Stomach (tissue), 8 donors: ENCODE measurements at regions not wholly inside any gene's neighbourhood (a gene's known extent, or its start where the extent isn't known, plus 50 kb on each side); places are given as distances from the start of the nearest gene placed in this dataset.

Experiments
- DNase-seq, 2 donors: peaks; one replicate each; pipeline versions ENCODE4 v3.0.0 to v3.0.0-alpha.2; 2013 to 2019
- H3K27ac ChIP-seq, 5 donors: fragments of 200-600 bp in 4 of 5; sonication (generic) in 4 of 5; one replicate each; pipeline ENCODE4 v1.5.1; 2013 to 2019; ENCODE audit warnings: mild to moderate bottlenecking in 1 of 5, moderate library complexity in 1 of 5
- H3K27me3 ChIP-seq, 3 donors: fragments of 200-600 bp; sonication (generic); one replicate each; pipeline ENCODE4 v1.5.1; 2017 to 2019; ENCODE audit warnings: mixed run types in 1 of 3
- H3K36me3 ChIP-seq, 4 donors: fragments of 200-600 bp; sonication (generic); 1 replicate in 3 of 4; 2 replicates in 1 of 4; pipeline ENCODE4 v1.5.1; 2016 to 2019
- H3K4me1 ChIP-seq, 4 donors: fragments of 200-600 bp; sonication (generic); one replicate each; pipeline ENCODE4 v1.5.1; 2016 to 2019
- H3K4me3 ChIP-seq, 4 donors: fragments of 200-600 bp; sonication (generic) in 3 of 4; one replicate each; pipeline ENCODE4 v1.5.1; 2016 to 2019; ENCODE audit warnings: mild to moderate bottlenecking in 1 of 4
- H3K9me3 ChIP-seq, 4 donors: fragments of 200-600 bp; sonication (generic); one replicate each; pipeline ENCODE4 v1.5.1; 2016 to 2019
- CTCF ChIP-seq, 7 experiments: fragments of 450-650 bp in 4 of 7; fragments of 200-600 bp in 3 of 7; sonication (generic) in 3 of 7; IDR thresholded peaks; one replicate each; pipeline ENCODE4 v1.5.1; 2016 to 2019; ENCODE audit warnings: antibody characterized with exemption in 7 of 7, control low read depth in 2 of 7, mild to moderate bottlenecking in 1 of 7
- EP300 ChIP-seq: sonication (generic); formaldehyde crosslinking; IDR thresholded peaks from one replicate; pipeline ENCODE4 v1.6.1; 2017; ENCODE audit warnings: antibody characterized with exemption
- POLR2A ChIP-seq, 4 donors: fragments of 450-650 bp; IDR thresholded peaks; one replicate each; pipeline ENCODE4 v1.6.1; 2016; ENCODE audit warnings: antibody characterized with exemption in 4 of 4, control low read depth in 2 of 4, mild to moderate bottlenecking in 1 of 4, moderate library complexity in 1 of 4
- POLR2AphosphoS5 ChIP-seq, 3 donors: sonication (generic); formaldehyde crosslinking; IDR thresholded peaks; one replicate each; pipeline ENCODE4 v1.6.1; 2016; ENCODE audit warnings: antibody characterized with exemption in 3 of 3
- WGBS, 5 donors: extraction: QIAGEN DNeasy Blood & Tissue Kit in 3 of 5; methylation state at CpG; one replicate each; pipeline versions ENCODE4 v1.1.5 to v1.1.7; 2013 to 2018; 5-methylcytosine and 5-hydroxymethylcytosine counted together
- intact Hi-C: fragments of 100-400 bp; cut with DNase I; formaldehyde crosslinking; loops from one replicate; pipeline ENCODE4 v1.15.1; 2023; ENCODE audit warnings: low total_unique reads
- donor health status: healthy with polysubstance abuse.
- donor health status: Bipolar disorder and iron deficiency.
- donor health status: healthy.

GRCh38 chr1:50275566-50275965 is 147.7 kb downstream of the DMRTA2 start:
- H3K4me3 ChIP-seq = no peak overlapping the region
- WGBS, 5 donors = 9 to 22% (median 13%) methylated on average over 9 of the region's 9 CpGs
- H3K4me1 ChIP-seq = no peaks in the 10 kb centered on the region
- intact Hi-C loops = no loop called here
- TF ChIP-seq POLR2AphosphoS5 (IDR thresholded peaks at IDR 0.05) (no peak), EP300 (no peak), POLR2A (IDR thresholded peaks at IDR 0.05) (no peak), CTCF (IDR thresholded peaks at IDR 0.05) (no peak)
- DNase-seq = peak in 1 of 2 donors; percentile 23
- H3K9me3 ChIP-seq = peaks cover 0 to 2% (median 0%) of the 10 kb centered on the region in 4 donors
- peaks cover 0 to 58% (median 6%) of the 10 kb centered on the region in 3 donors for H3K27me3 ChIP-seq
- no peak overlapping the region for H3K27ac ChIP-seq
- H3K36me3 ChIP-seq = no peaks in the 10 kb centered on the region

GRCh38 chr1:50272912-50273311 is 150.3 kb downstream of the DMRTA2 start:
- TF ChIP-seq POLR2A (IDR thresholded peaks at IDR 0.05) (no peak), EP300 (no peak), POLR2AphosphoS5 (IDR thresholded peaks at IDR 0.05) (no peak), CTCF (IDR thresholded peaks at IDR 0.05) (no peak)
- Histone ChIP-seq H3K4me1 (no peaks in the 10 kb centered on the region), H3K27me3 (peaks cover 0 to 37% (median 6%) of the 10 kb centered on the region in 3 donors), H3K9me3 (no peaks in the 10 kb centered on the region), H3K36me3 (no peaks in the 10 kb centered on the region), H3K27ac (no peak overlapping the region), H3K4me3 (no peak overlapping the region)
- DNase-seq = no peak
- intact Hi-C loops = no loop called here

- intact Hi-C loops = no loop called here
- Histone ChIP-seq H3K27me3 (peaks cover 0 to 28% (median 6%) of the 10 kb centered on the region in 3 donors), H3K9me3 (no peaks in the 10 kb centered on the region), H3K4me3 (no peak overlapping the region), H3K4me1 (no peaks in the 10 kb centered on the region), H3K36me3 (no peaks in the 10 kb centered on the region), H3K27ac (no peak overlapping the region)
- TF ChIP-seq EP300 = no peak
- no peak for TF ChIP-seq POLR2AphosphoS5 (IDR thresholded peaks at IDR 0.05)
- TF ChIP-seq POLR2A (IDR thresholded peaks at IDR 0.05) = no peak
- peak in 1 of 7 experiments; percentile 38 for TF ChIP-seq CTCF (IDR thresholded peaks at IDR 0.05)
- peak; percentile 29 to 51 for DNase-seq
- 45 to 66% (median 60%) methylated on average over 2 of the region's 2 CpGs for WGBS, 5 donors
These were observed 151.2 kb downstream of the DMRTA2 start for GRCh38 chr1:50271968-50272578.

GRCh38 chr1:50271337-50271736 is 151.9 kb downstream of the DMRTA2 start:
- no peak overlapping the region for H3K4me3 ChIP-seq
- no peak overlapping the region for H3K27ac ChIP-seq
- no peaks in the 10 kb centered on the region for H3K4me1 ChIP-seq
- no peaks in the 10 kb centered on the region for H3K9me3 ChIP-seq
- WGBS, 5 donors = 42 to 53% (median 48%) methylated on average over 2 of the region's 2 CpGs
- peak in 1 of 2 donors; percentile 13 for DNase-seq
- H3K27me3 ChIP-seq = peaks cover 0 to 24% (median 6%) of the 10 kb centered on the region in 3 donors
- TF ChIP-seq POLR2A (IDR thresholded peaks at IDR 0.05) = no peak
- no peak for TF ChIP-seq POLR2AphosphoS5 (IDR thresholded peaks at IDR 0.05)
- no peak for TF ChIP-seq CTCF (IDR thresholded peaks at IDR 0.05)
- no peak for TF ChIP-seq EP300
- H3K36me3 ChIP-seq = no peaks in the 10 kb centered on the region
- intact Hi-C loops = no loop called here
